GM12892 (cell line): ENCODE measurements at regions not wholly inside any gene's neighbourhood (a gene's known extent, or its start where the extent isn't known, plus 50 kb on each side); places are given as distances from the start of the nearest gene placed in this dataset.

Experiments
- POLR2AphosphoS5 ChIP-seq: IDR thresholded peaks from 2 replicates; pipeline ENCODE4 v1.6.1; 2011; ENCODE audit warnings: low read depth, low read length, control low read depth
- TAF1 ChIP-seq: IDR thresholded peaks from 2 replicates; pipeline ENCODE4 v1.6.1; 2011; ENCODE audit warnings: low read depth, mild to moderate bottlenecking, control low read depth, low read length, borderline replicate concordance

DNA sequence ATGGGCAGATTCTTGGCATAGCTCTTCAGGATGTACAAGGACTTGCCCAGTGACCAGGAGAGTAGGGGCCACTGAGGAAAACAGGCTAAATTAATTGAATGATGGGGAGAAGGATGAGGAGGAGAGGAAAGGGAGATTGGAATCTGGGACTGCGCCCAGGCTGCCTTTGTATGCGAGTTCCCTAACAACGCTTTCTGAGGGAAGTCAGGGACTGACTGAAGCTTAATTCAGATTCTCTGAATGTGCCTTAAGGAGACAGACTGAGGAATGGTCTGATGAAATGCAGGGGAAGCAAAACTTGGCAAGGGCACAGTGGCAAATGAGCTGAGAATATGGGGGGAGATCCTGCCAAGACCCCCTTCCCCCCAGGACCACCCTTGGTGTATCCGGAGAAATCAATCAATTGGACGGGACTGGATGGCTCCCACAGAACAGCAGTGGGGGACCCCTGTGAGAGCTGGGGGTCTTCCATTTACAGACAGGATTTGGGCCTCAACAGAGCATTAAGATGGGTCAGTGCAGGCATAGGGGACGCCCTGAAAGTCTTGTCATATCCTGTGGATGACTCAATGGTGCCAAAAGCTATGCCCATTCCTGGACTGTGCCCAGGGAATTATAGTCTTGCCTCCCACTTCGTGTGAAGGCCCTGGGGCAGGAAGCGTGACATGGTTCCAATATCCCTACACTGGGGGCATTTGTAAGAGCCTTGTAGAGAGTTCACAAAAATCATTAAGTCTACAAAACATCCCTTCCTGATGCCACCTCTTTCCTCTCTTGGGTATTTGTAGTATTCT, 215.5 kb upstream of the TNC start:
- TF ChIP-seq POLR2AphosphoS5 (no peak), TAF1 (no peak)
